Stromal cell of bone marrow (primary cell): ENCODE measurements at regions not wholly inside any gene's neighbourhood (a gene's known extent, or its start where the extent isn't known, plus 50 kb on each side); places are given as distances from the start of the nearest gene placed in this dataset.

Source experiments
- DNase-seq: peaks from one replicate; pipeline ENCODE4 v3.0.0-alpha.2; 2012; ENCODE audit warnings: low read depth

DNA sequence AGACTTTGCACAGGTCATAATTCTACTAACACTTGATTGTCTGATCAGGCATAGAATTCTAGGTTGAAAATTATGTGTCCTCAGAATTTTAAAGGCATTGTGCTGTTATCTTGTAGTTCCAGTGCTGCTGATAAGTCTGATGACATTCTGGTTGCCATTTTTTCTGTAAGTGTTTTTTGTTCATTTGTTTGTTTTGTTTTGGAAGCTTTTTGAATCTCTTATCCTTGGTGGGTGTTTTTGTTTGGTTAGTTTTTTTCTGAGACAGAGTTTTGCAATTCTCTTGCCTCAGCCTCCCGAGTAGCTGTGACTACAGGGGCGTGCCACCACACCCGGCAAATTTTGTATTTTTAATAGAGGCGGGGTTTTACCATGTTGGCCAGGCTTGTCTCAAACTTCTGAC is 178.9 kb downstream of the CCDC71L start:
- no peak for DNase-seq

DNA sequence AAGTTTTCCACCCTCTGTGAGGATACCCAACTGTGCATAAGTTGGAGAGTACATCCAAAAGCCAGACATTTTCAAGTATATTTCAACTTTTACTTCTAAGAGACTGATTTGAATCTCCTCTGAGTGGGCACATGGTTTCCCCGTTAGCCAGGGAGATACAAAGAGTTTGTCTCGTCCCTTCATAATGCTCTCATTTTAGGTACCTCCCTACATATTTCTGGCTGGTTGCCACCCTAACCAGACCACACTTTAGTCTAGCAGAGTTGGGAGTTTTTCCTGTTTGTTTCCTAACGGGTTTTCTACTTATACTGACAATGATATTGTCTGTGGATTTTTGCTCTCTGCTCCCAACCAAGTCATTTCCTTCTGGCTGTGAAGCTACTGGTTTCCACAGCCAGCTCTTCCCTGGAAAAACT is 180.3 kb downstream of the CCDC71L start:
- DNase-seq, result no peak

DNA sequence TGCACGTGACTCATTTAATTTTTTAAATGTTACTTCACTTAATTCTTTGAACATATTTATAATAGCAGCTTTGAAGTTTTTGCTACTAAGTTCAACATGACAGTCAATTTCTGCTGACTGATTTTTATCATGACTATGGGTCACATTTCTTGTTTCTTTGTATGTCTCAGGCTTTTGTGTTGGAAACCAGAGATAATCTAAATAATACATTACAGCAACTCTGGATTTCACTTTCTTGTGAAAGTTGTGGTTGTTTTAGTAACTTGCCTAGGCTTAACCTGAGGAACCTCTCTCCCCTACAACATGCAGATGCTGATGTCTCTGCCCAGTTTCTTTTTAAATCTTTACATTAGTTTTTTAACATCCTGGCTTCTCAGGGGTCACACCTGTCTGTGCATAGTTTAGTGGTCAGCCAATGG is 180.8 kb downstream of the CCDC71L start:
- no peak for DNase-seq

DNA sequence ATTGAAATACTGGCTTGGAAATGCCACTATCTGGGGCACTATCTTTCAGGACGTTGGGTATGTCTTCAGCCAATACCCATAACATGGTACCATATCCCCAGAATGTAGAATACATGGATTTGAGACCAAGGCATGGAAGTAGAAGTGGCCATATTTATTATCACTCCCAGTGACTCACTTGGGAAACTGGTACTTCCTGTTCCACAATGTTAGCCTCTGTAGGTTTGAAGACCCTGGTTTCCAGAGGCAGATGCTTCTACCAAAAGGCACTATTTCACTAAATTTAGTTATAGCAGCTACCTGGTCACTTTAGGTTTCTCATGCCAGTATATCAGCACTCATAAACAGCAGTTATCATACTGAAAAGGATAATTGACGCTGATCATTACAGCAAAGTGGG is 184.2 kb downstream of the CCDC71L start:
- no peak for DNase-seq

DNA sequence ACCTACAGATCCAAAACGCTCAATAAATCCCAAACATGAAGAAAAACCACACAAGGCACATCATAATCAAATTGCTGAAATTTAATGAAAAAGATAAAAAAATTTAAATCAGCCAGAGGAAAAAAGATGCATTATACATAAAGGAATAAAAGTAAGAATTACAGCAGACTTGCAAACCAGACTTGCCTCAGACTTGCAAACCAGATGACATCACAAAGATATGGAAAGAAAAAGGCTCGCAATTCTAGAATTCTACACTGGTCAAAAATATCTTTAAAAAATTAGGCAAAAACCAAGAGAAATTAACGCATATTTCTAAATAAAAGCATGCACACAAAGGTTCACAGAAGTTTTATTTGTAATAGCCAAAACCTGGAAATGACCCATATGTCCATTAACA is 188.0 kb upstream of the NAMPT start:
- DNase-seq, result no peak

DNA sequence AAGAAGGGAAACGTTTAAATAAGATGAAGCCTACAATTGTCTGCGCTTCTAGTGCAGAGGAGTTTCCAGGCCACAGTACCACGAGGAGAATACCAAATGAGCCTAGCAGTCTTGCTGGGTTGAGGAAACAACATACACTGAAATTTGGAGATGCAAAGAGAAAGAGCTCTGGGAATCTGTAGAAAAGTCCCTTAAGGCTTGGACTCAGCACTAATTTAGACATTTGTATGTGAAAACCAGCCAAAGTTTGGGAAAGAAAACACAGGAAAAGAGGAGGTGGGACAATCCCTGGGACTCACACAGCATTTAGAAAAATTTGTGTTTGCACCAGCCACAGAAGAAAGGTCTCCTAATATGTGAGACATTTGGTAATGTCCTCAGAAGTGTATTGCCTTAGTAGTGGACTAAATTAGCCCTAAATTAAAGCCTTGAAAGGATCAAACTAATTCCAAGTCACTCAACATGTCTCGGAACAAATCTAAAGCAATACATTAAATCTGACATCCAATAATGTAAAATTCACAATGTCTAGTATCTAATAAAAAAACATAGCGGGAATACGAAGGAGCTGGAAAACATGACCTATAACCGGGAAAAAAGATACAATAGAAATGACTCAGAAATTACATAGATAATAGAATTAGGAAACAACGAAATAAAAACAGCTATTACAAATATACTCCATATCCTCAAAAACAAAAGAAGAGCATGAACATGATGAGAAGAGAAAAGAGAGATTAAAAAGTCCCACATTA is 187.1 kb upstream of the NAMPT start:
- DNase-seq, result no peak

DNA sequence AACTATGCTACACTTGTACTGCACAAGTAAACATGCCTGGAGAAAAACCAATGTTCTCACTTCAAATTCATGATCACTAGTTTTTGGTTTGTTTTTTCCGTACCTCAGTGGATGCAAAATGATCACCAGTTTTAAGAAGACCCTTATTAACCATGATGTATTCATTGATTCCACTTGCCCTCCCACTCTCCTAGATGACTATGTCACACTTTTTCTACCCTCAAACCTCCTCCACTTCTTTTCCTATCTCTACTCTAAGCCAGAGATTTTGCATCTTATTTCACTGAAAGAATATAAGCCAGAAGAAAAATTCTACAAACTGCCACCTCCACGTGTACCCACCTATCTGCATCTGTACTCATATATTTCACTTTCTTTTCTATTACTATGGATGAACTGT is 186.2 kb upstream of the NAMPT start:
- no peak for DNase-seq

DNA sequence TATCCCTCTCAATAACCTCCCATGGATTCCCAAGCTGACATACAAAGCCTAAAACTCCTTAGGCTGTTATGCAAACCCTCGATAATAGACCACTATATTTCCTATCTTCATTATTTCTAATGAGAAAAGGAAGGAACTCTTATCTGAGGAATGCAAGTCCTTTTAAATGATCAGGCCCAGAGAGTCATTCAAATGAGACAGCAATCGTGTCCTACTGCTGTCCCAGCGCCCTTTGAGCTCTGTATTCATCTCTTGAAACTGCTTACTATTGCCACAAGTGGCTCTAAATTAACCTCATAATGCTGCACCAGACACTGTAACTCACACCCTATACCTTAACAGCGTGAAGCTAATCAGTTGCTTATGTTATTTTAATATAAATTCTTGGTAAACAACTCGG is 182.1 kb upstream of the NAMPT start:
- DNase-seq, result no peak

DNA sequence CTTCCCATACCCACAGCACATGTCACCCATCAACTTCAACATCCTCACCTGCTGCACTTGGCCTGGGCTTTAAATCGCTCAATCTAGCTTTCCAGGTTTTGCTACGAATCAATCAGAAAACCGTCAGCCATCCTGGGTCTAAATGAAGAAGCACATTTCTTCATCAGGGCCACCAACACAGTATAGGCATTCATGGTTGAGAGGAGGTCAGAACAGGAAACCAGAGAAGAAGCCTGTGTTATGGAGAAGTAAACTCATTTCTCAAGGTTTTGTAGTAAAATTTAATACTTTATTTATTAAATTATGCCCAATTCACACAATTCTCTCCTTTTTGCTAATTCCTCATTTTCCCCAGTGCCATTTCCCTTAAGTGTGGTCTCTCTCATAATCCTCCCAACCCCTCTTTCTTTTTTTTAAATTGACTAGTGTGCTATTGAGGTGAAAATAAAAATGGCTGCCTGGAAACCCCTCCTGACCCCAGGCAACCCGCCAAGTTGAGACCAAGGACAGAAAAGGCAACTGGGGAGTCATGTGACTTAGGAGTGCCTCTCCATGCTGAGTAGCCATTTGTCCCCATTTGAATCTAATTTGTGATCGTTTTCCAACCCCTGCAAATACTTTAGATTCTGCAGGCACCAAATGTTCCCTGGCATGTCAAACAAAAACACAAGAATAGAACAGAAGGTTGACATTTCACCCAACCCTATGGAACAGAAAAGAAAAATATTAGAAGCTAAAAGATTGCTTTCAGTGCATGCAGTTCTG is 181.1 kb upstream of the NAMPT start:
- no peak for DNase-seq

DNA sequence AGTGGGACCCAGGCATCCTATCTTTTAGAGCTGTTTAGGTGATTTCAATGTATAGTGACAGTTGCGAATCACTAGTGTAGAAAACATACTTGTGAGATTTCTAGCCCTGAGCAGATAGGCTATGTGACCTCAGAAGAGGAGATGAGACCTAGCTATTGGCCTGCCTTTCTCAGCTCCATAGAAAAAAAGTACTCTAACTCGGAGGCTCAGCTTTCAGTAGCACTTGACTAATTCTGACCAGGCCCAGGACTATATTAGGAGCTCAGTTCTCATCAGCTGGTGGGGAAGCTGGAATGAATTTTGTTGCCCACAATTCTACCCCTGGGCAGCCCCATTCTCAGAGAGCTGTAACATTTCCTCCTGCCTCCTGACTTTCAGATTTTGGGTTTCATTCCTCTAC is 179.9 kb upstream of the NAMPT start:
- no peak for DNase-seq

DNA sequence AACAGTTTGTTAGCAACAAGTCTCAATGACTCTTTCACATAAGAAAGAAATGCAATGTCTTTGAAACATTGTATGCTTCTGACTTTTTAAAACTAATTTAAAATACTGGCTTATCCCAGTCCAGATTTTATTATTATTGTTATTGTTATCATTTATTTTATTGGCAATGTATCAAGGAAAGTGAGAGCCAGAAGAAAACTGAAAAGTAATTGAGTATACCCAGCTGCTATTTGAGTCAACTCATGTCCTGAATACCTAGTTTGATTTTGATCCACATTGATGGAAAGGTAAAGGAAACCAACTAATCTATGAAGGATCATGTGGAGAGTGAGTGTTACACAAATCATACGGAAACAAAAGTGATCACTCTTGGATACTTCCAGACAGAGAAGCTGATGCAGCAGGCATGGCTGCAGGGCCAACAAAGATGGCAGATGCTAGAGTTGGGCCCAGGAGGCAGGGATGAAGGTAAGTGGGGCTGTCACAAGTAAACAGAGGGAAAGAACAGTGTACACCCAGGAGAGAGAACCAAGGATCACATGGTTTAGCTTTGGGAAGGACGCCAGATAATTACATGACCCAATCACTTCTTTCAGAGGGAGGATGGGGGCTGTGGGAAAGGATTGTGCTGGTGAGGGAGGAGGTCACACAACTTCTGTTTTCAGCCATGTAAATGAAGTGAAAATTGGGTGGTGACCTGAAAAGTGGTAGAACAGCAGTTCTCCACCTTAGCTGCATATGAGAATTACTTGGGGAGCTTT is 179.2 kb upstream of the NAMPT start:
- no peak for DNase-seq

DNA sequence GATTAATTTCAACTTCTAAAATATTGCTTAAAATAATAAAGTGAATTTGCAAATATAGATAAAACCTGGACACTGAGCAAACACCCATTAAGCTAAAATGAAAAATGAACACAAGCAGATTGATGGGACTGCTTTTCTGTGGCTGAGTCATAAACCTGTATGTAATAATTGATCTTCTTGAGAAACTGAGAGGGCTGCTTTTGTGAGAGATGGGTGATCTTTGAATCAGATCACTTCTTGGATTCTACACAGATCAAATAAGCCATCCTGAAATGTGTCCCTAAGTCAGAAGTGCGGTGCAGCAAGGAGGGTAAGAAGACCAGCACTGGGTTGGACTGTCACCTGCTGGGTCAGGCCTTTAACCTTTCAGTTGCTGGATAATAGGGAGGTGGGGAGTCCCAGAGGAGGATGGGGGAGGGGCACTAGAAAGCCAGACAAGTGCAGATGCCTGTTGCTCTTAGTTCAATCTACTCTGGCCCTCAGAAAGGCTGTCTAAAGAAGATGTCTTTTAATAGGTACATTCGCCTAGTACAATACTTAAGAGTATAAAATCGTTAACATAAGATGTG is 178.2 kb upstream of the NAMPT start:
- DNase-seq, result no peak

DNA sequence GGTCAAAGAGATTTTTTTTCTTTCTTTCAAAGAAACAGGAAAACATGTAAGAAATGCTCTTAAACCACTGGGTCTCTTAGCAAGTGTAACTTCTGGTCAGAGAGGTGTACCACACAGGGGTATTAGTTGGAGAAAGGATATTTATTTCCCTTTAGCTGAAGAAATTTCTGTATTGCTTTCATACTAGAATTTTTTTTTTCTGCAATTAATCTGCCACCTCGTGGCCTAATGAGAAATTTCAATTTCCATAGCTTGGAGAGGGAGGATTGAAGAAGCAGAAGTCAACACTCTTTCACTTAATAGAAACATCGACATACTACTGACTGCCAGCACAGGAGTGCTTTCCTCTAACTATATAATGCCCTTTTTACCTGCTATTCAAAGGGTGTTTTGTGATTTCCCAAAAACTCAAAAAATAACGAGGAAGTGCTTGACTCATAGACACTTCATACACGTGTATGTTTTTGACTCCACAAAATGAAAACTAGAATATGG is 177.6 kb upstream of the NAMPT start:
- peak; percentile 32 for DNase-seq

DNA sequence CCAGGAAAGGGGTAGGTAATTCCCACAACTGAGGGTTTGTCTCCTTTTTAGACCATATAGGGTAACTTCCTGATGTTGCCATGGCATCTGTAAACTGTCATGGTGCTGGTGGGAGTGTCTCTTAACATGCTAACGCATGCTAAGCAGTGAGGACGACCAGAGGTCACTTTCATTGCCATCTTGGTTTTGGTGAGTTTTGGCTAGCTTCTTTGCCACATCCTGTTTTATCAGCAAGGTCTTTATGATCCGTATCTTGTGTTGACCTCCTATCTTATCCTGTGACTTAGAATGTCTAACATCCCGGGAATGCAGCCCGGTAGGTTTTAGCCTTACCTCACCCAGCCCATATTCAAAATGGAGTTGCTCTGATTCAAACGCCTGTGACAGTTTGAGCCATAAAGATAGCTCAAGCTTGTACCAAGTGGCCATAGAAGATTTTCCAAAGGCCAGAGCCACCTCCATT is 176.0 kb upstream of the NAMPT start:
- no peak for DNase-seq

DNA sequence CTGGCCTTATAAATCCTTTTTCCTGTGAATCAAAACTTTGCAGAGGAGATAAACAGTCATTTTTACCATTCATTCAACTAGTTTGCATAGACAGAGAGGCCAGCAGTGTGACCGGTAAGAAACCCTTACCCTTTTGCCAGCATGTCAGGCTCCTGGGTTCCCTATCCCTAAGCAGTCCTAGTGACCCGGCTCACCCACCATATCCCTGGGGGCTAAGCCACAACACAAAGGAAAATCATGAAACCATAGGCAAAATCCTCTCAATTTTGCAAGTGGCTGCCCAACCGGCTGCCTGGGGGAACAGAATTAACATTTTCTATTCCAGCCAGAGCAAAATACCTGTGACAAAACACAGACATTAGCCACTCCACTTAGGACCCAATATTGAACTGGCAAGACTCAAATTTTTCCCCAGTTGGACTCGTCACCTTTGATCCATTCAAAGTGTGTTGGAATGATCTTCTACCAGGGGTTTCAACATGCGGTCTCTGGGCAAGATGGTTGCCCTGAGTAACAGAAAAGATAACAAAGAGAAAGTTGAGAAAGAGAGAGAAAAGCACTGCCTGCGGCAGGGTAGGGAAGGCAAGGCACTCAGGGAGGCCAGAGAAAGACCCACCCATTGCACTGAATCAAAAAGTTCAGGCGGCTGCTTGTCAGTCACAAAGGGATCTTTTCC is 174.8 kb upstream of the NAMPT start:
- no peak for DNase-seq

DNA sequence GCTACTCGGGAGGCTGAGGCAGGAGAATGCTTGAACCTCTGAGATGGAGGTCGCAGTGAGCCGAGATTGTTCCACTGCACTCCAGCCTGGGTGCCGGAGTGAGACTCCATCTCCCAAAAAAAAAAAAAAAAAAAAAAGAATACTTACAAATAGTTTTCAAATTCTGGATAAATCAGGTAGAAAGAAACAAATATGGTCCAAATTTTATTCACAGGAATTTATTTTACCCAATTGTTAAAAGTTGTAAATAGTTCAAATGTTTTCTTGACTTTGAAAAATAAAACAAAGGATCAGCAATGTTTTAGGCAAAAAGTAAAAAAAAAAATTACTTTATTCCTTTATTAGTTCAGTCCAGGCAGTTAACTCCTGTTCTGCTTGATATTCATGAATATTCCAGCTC is 172.9 kb upstream of the NAMPT start:
- no peak for DNase-seq

DNA sequence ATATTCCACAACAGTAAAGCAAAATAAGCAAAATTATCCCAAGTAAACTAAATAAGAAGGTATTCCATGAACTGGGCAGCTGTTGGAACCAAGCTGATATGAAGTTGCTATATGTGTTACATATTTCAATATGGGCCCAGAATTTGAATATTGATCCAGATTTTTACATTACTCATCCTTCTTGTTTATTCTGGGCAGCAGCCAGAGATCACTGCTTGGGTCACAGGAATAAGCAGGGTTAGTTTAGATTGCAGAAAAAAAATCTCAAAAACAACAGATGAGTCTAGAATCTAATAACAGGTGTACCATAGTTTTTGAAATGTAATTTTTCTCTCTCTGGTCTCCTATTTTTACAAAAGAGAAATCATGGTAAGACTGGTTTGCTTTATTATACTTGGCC is 171.5 kb upstream of the NAMPT start:
- no peak for DNase-seq

DNA sequence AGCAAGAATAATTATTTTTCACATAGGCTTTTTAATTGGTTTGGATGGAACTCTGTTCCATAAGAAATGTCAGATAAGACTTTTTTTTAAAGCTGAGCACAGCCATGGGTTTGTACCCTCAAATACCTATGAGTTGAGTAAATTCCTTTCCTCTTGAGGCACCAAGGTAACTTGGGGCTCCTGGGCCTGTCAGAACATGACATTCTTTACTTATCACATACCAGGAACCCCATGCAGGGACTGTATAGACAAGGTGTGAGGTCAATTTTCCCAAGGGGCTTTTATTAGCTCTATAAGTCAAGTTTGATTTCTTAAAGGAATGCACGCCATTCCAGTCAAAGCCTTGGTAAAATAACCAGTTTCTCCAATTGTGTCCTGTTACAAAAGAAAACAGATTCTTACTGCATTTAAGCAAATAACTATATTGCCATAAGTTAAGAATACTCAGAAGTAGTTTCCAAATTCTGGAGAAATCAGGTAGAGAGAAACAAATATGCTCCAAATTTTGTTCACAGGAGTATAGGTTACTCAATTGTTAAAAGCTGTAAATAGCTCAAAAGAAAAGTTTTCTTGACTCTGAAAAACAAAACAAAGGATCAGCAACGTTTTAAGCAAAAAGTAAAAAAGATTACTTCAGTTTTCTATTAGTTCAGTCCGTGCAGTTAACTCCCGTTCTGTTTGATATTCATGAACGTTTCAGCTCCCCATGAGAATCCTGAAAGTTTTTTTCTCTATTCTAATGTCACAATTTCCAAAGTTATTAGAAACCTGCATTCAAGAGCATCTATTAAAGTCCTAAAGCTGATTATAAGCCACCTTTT is 167.5 kb upstream of the NAMPT start:
- DNase-seq, result no peak

DNA sequence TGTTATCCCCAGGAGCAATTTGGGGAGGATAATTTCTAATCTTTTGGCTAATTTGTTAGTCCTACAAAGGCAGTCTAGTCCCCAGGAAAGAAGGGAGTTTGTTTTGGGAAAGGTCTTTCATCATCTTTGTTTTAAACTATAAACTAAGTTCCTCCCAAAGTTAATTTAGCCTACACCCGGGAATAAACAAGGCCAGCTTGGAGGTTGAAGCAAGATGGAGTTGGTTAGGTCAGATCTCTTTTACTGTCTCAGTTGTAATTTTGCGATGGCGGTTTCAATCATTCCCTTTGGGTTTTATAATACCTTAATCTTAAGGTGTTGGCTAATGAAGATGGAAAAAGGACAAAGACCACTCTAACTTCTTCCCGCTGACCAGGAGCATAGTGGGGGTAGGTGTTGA is 166.4 kb upstream of the NAMPT start:
- no peak for DNase-seq

DNA sequence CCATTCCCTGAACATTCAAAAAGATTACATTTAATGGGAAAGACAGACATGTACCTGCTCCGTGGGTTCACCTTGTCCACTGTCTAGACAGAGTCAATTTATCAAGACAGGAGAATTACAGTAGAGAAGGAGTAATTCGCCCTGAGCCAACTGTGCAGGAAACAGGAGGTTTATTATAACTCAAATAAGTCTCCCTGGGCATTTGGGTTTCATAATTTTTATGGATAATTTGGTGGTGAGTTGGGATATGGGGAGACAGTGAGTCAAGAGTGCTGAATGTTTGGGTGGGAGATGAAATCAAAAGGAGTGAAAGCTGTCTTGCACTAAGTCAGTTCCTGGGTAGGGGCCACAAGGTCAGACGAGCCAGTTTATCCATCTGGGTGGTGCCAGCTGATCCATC is 165.9 kb upstream of the NAMPT start:
- peak; percentile 50 for DNase-seq
